Uterus (tissue), 3 donors: ENCODE measurements at regions not wholly inside any gene's neighbourhood (a gene's known extent, or its start where the extent isn't known, plus 50 kb on each side); places are given as distances from the start of the nearest gene placed in this dataset.
A peak's percentile ranks its signal among the peaks of the same experiment; 100 is the strongest.
"Not testable (repeated sequence)": the region's sequence is repeated elsewhere in the genome, so short reads cannot be mapped to it uniquely, and the experiment has no call there.

Experiments
- DNase-seq, 2 donors: peaks; one replicate each; pipeline ENCODE4 v3.0.0-alpha.2; 2019 to 2020
- H3K27ac ChIP-seq, 2 donors: fragments of 200-600 bp; sonication (generic); 1 replicate in 1 of 2; 2 replicates in 1 of 2; pipeline ENCODE4 v1.5.1; 2016 to 2018
- H3K27me3 ChIP-seq, 2 donors: fragments of 200-600 bp; sonication (generic); one replicate each; pipeline ENCODE4 v1.5.1; 2018 to 2019; ENCODE audit warnings: control low read depth in 1 of 2
- H3K36me3 ChIP-seq, 2 donors: fragments of 200-600 bp; sonication (generic); one replicate each; pipeline ENCODE4 v1.5.1; 2019; ENCODE audit warnings: control low read depth in 1 of 2
- H3K4me1 ChIP-seq, 2 donors: fragments of 200-600 bp; sonication (generic); one replicate each; pipeline ENCODE4 v1.5.1; 2018 to 2019; ENCODE audit warnings: control low read depth in 1 of 2
- H3K4me3 ChIP-seq, 2 donors: fragments of 200-600 bp; sonication (generic); 1 replicate in 1 of 2; 2 replicates in 1 of 2; pipeline ENCODE4 v1.5.1; 2018 to 2019; ENCODE audit warnings: mild to moderate bottlenecking in 1 of 2
- H3K9me3 ChIP-seq, 2 donors: fragments of 200-600 bp; sonication (generic); one replicate each; pipeline ENCODE4 v1.5.1; 2019; ENCODE audit warnings: control low read depth in 1 of 2
- POLR2A ChIP-seq, 2 donors: fragments of 450-650 bp; IDR thresholded peaks; one replicate each; pipeline ENCODE4 v1.6.1; 2016; ENCODE audit warnings: antibody characterized with exemption in 2 of 2, mild to moderate bottlenecking in 1 of 2, moderate library complexity in 1 of 2
- intact Hi-C: fragments of 100-400 bp; cut with DNase I; formaldehyde crosslinking; loops from one replicate; pipeline ENCODE4 v1.15.1; 2023; ENCODE audit warnings: low total_unique reads
- TF ChIP-seq, protein P1 (sequence below), 4 experiments: fragments of 200-600 bp in 2 of 4; fragments of 450-650 bp in 2 of 4; sonication (generic) in 2 of 4; IDR thresholded peaks; one replicate each; pipeline ENCODE4 v1.5.1; 2016 to 2019; ENCODE audit warnings: antibody characterized with exemption in 4 of 4, mild to moderate bottlenecking in 2 of 4, moderate library complexity in 1 of 4
- donor health status: DM: yes; HTN: yes; CAD: no.

DNA sequence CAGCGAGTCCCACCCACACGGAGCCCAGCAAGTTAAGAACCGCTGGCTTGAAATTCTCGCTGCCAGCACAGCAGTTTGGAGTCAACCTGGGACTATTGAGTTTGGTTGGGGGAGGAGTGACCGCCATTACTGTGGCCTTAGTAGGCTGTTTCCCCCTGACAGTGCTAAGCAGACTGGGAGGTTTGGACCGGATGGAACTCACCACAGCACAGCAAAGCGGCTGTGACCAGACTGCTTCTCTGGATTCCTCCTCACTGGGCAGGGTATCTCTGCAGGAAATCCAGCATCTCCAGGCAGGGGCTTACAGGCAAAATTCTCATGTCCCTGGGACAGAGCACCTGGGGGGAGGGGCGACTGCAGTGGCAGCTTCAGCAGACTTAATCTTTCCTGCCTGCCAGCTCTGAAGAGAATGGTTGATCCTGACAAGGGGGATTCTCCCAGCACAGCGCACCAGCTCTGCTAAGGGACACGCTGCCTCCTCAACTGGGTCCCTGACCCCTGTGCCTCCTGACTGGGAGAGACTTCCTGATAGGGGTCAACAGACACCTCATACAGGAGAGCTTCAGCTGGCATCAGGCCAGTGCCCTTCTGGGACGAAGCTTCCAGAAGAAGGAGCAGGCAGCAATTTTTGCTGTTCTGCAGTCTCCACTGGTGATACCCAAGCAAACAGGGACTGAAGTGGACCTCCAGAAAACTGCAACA is 425.4 kb downstream of the NYAP2 start:
- no peaks in the 10 kb centered on the region for H3K27me3 ChIP-seq
- DNase-seq = no peak
- H3K4me3 ChIP-seq = no peak overlapping the region
- H3K36me3 ChIP-seq = no peaks in the 10 kb centered on the region
- no peaks in the 10 kb centered on the region for H3K9me3 ChIP-seq
- H3K4me1 ChIP-seq = peaks cover 0 to 4% of the 10 kb centered on the region in 2 donors
- H3K27ac ChIP-seq = no peak overlapping the region
- intact Hi-C loops = no loop called here
- TF ChIP-seq, protein P1, sequence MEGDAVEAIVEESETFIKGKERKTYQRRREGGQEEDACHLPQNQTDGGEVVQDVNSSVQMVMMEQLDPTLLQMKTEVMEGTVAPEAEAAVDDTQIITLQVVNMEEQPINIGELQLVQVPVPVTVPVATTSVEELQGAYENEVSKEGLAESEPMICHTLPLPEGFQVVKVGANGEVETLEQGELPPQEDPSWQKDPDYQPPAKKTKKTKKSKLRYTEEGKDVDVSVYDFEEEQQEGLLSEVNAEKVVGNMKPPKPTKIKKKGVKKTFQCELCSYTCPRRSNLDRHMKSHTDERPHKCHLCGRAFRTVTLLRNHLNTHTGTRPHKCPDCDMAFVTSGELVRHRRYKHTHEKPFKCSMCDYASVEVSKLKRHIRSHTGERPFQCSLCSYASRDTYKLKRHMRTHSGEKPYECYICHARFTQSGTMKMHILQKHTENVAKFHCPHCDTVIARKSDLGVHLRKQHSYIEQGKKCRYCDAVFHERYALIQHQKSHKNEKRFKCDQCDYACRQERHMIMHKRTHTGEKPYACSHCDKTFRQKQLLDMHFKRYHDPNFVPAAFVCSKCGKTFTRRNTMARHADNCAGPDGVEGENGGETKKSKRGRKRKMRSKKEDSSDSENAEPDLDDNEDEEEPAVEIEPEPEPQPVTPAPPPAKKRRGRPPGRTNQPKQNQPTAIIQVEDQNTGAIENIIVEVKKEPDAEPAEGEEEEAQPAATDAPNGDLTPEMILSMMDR (IDR thresholded peaks at IDR 0.05) = no peak
- no peak for TF ChIP-seq POLR2A (IDR thresholded peaks at IDR 0.05)

DNA sequence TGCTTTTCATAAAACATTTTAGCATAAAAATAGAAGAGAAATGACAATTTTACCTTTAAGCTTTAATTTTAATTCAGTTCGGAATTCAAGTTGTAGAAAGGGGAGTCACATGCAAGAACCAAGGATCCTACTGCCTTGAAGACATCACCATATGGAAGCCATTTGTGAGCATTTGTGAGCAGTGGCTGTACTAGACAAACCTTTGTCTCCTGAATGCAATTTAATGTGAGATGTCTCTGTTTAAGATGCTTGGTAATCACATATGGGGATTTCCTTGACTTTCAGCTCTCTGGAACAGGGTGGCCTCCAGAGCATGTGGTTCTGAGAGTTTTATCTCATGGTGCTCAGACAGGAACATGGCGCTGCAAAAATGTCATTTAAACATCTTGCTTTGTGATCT is 421.8 kb downstream of the NYAP2 start:
- TF ChIP-seq POLR2A (IDR thresholded peaks at IDR 0.05) = no peak
- TF ChIP-seq, protein P1 (IDR thresholded peaks at IDR 0.05) = no peak
- H3K4me3 ChIP-seq = no peak overlapping the region
- DNase-seq = no peak
- no peak overlapping the region for H3K27ac ChIP-seq
- intact Hi-C loops = no loop called here
- H3K4me1 ChIP-seq = peaks cover 0 to 4% of the 10 kb centered on the region in 2 donors
- H3K9me3 ChIP-seq = no peaks in the 10 kb centered on the region
- H3K27me3 ChIP-seq = no peaks in the 10 kb centered on the region
- no peaks in the 10 kb centered on the region for H3K36me3 ChIP-seq

DNA sequence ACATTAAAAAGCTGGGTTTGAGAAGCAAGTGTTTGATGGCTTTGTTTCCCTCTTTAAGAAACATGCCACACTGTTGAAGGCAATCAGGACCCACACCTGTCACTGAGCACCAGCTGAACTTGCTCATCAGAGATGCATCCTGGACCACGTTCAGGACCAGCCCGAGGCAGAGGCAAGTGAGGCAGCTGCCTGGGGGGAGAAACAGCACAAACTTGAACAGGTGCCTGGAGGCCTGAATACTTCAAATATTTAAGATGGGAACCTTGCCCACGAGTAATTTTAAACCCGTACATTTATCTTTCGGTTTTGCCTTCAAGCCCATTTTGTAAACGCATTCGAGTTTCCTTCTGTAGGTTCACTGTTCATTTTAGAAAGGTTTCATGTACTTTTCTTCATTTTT is 421.3 kb downstream of the NYAP2 start:
- intact Hi-C loops = no loop called here
- no peaks in the 10 kb centered on the region for H3K36me3 ChIP-seq
- H3K27me3 ChIP-seq = no peaks in the 10 kb centered on the region
- no peaks in the 10 kb centered on the region for H3K9me3 ChIP-seq
- peak overlapping the region in 1 of 2 donors; percentile 27 for H3K27ac ChIP-seq
- TF ChIP-seq POLR2A (IDR thresholded peaks at IDR 0.05) = no peak
- TF ChIP-seq, protein P1 (IDR thresholded peaks at IDR 0.05) = no peak
- H3K4me3 ChIP-seq = no peak overlapping the region
- peaks cover 0 to 4% of the 10 kb centered on the region in 2 donors for H3K4me1 ChIP-seq
- DNase-seq = no peak

DNA sequence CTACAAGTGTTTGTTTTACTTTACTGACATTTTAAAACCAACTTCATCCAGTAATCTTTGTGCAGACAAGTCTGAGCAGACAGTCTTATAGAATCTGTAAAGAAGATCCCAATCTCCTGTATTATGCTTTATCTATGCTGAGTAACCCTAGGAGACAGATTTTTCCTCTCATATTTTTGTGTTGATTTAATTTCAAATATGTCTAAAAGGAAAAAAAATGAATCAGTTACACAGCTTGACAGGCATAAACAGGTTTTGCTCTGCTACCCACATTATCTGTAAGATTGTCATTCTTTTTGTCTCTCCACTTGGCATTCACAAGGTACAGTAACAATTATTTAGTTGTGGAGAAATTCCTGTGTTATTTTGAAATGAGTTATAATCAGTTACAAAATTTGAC is 415.0 kb downstream of the NYAP2 start:
- intact Hi-C loops = no loop called here
- no peaks in the 10 kb centered on the region for H3K9me3 ChIP-seq
- no peaks in the 10 kb centered on the region for H3K27me3 ChIP-seq
- no peaks in the 10 kb centered on the region for H3K4me1 ChIP-seq
- H3K27ac ChIP-seq = no peak overlapping the region
- H3K36me3 ChIP-seq = no peaks in the 10 kb centered on the region
- TF ChIP-seq, protein P1 (IDR thresholded peaks at IDR 0.05) = no peak
- TF ChIP-seq POLR2A (IDR thresholded peaks at IDR 0.05) = no peak
- H3K4me3 ChIP-seq = no peak overlapping the region
- no peak for DNase-seq

DNA sequence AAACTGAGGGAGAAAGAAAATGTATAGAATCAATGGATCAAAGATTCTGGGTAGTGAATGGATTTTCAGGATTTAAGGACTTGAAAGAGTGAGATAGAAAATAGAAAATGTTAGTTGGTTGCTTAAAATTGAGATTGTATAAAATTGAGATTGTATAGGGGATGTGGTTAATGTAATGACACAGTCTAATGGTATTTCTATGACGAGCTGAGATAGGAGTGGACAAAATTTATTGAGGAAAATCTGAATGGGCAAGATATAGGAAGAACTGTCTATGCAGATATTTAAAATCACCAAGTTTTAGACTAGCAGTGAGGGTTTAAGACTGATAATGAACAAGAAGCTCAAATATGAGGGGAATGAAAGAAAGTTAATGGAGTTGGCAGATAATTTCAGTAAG is 406.6 kb downstream of the NYAP2 start:
- no peak for DNase-seq

DNA sequence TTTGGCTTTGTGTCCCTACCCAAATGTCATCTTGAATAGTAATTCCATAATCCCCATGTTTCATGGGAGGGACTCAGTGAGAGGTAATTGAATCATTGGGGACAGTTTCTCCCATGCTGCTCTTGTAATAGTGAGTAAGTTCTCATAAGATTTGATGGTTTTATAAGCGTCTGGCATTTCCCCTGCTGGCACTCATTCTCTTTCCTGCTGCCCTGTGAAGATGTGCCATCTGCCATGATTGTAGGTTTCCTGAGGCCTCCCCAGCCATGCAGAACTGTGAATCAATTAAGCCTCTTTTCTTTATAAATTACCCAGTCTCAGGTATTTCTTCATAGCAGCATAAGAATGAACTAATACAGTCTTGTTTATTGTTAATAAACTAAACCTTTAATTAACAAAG is 402.6 kb downstream of the NYAP2 start:
- H3K27ac ChIP-seq, intact Hi-C loops, H3K27me3 ChIP-seq, DNase-seq, H3K4me3 ChIP-seq, H3K9me3 ChIP-seq, H3K36me3 ChIP-seq, H3K4me1 ChIP-seq: not testable (repeated sequence)

More for the DNA sequence above, 406.6 kb downstream of the NYAP2 start:
- Histone ChIP-seq H3K9me3 (no peaks in the 10 kb centered on the region), H3K4me3 (no peak overlapping the region), H3K27me3 (no peaks in the 10 kb centered on the region), H3K4me1 (no peaks in the 10 kb centered on the region), H3K27ac (no peak overlapping the region), H3K36me3 (no peaks in the 10 kb centered on the region)
- intact Hi-C loops = no loop called here
- TF ChIP-seq POLR2A (IDR thresholded peaks at IDR 0.05) = no peak
- TF ChIP-seq, protein P1 (IDR thresholded peaks at IDR 0.05) = no peak
